B cell (primary cell): ENCODE measurements at regions not wholly inside any gene's neighbourhood (a gene's known extent, or its start where the extent isn't known, plus 50 kb on each side); places are given as distances from the start of the nearest gene placed in this dataset.

ENCODE experiments used
- EZH2 ChIP-seq: IDR thresholded peaks from 2 replicates; pipeline ENCODE4 v1.6.1; 2012; ENCODE audit warnings: borderline replicate concordance, low read depth, mild to moderate bottlenecking, moderate library complexity, low read length; ENCODE audit not compliant: insufficient read depth, poor library complexity, severe bottlenecking
- TF ChIP-seq, protein P1 (sequence below): fragments of 200-600 bp; IDR thresholded peaks from one replicate; pipeline ENCODE4 v1.8.0; 2022; ENCODE audit warnings: antibody characterized with exemption, mild to moderate bottlenecking

GRCh38 chr14:66421990-66422946, 63.9 kb upstream of the CCDC196 start:
- TF ChIP-seq, protein P1, sequence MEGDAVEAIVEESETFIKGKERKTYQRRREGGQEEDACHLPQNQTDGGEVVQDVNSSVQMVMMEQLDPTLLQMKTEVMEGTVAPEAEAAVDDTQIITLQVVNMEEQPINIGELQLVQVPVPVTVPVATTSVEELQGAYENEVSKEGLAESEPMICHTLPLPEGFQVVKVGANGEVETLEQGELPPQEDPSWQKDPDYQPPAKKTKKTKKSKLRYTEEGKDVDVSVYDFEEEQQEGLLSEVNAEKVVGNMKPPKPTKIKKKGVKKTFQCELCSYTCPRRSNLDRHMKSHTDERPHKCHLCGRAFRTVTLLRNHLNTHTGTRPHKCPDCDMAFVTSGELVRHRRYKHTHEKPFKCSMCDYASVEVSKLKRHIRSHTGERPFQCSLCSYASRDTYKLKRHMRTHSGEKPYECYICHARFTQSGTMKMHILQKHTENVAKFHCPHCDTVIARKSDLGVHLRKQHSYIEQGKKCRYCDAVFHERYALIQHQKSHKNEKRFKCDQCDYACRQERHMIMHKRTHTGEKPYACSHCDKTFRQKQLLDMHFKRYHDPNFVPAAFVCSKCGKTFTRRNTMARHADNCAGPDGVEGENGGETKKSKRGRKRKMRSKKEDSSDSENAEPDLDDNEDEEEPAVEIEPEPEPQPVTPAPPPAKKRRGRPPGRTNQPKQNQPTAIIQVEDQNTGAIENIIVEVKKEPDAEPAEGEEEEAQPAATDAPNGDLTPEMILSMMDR = no peak
- no peak for TF ChIP-seq EZH2
